LNCaP clone FGC (cell line): ENCODE measurements at regions not wholly inside any gene's neighbourhood (a gene's known extent, or its start where the extent isn't known, plus 50 kb on each side); places are given as distances from the start of the nearest gene placed in this dataset.

Experiments
- DNase-seq: peaks from one replicate; pipeline ENCODE4 v3.0.0-alpha.2; 2011; ENCODE audit warnings: low read depth
- H3K4me3 ChIP-seq: 2 replicates; pipeline ENCODE4 v1.5.1; 2011; ENCODE audit warnings: mild to moderate bottlenecking, low read depth, low read length, control low read depth
- TF ChIP-seq, protein P1 (sequence below): IDR thresholded peaks from 2 replicates; pipeline ENCODE4 v1.5.1; 2012; ENCODE audit warnings: mild to moderate bottlenecking; ENCODE audit not compliant: control insufficient read depth, insufficient read depth; ENCODE audit errors: extremely low read depth

DNA sequence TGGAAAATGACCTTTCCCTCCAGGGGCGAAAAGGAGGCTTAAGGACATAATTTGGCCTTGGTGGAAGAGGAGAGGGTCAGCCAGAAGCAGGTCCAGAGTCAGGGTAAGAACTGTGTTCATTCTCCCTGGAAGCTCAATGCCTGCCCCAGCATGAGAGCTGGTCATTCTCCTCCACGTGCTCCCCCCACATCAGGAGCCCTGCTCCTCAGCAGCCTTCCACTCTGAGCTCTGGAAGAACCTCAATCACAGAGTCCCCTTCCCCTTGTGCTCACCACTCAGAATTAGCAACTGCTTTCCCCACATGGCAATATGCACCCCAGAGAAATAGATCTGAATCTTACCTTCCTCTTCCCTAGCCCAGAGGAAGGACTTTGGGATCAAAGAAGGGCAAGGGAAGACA is 115.4 kb downstream of the TMEM200C start:
- no peak for DNase-seq
- no peak overlapping the region for H3K4me3 ChIP-seq
- TF ChIP-seq, protein P1, sequence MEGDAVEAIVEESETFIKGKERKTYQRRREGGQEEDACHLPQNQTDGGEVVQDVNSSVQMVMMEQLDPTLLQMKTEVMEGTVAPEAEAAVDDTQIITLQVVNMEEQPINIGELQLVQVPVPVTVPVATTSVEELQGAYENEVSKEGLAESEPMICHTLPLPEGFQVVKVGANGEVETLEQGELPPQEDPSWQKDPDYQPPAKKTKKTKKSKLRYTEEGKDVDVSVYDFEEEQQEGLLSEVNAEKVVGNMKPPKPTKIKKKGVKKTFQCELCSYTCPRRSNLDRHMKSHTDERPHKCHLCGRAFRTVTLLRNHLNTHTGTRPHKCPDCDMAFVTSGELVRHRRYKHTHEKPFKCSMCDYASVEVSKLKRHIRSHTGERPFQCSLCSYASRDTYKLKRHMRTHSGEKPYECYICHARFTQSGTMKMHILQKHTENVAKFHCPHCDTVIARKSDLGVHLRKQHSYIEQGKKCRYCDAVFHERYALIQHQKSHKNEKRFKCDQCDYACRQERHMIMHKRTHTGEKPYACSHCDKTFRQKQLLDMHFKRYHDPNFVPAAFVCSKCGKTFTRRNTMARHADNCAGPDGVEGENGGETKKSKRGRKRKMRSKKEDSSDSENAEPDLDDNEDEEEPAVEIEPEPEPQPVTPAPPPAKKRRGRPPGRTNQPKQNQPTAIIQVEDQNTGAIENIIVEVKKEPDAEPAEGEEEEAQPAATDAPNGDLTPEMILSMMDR: no peak

DNA sequence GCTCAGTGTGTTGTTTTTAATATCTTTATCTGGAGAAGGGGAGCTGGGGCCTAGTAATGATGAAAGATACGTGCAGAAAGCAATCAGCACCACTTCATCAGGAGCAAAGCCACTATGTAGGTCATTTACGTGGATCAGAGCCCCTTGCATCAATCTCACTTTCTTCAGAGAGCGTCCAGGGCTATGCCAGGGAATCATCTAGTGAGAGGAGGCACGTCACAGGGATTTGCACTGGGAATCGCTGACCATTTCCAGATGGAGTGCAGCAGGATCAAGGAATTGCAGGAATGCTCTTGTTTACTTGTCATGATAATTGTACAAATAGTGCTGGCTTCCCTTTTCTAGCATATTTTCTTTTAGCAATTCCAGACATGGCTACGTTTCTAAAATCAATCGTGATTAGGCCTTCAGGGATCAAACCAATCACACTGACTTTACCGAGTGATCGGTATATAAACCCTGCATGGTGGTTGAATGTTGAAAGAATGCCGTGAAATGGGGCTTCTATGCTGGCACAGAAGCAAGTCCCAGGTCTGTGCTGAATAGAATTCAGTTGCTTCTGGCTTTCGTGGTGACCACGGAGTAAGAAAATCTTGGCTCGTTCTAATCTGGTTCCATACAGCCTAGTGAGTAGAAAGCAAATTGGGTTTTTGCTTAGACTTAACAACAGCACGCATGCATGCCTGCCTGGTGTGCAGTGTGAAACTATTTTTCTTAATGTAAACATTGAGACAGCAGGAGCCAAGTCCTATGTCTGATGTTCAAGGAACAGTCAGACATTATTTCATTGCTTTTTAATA is 122.8 kb downstream of the TMEM200C start:
- TF ChIP-seq, protein P1: no peak
- DNase-seq: no peak
- no peak overlapping the region for H3K4me3 ChIP-seq

DNA sequence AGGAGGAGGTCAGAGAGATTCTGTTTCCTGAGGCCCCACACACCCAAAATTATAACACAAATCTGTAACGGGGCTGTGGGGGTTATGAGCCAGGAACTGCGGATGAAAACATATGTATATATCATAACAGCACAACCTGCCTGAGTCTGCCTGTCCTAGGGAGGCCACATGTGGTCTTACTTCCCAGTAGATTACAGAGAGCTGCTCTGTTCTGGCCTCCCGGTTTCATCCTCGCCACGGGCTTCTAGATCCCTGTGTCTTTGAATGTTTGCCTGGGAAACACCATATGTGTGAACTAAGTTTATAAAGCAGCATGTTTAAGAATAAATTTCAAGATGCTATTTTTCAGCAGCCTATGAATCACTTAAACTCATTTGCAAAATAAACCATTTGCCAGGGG is 124.0 kb downstream of the TMEM200C start:
- TF ChIP-seq, protein P1: no peak
- H3K4me3 ChIP-seq: no peak overlapping the region
- DNase-seq: no peak

DNA sequence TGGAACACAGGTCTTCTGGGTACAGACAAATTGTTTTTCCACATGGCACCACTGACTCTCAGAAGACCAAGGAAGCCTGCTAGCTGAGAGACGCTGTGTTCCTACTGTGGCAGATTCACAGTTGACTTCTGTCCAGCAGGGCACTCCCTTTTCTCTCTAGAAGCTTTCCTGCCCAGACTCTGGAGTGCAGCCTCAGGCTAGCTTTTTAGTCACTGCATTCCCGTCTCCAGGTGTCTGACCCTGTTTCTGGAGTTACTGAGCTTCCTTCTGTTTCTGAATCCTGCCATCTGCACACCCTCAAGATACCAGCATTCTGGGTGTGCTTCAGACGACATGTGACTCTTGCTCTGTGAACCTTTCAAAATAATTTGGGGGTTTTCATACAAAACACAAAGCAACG is 125.1 kb downstream of the TMEM200C start:
- DNase-seq: no peak
- TF ChIP-seq, protein P1: no peak
- H3K4me3 ChIP-seq: no peak overlapping the region

DNA sequence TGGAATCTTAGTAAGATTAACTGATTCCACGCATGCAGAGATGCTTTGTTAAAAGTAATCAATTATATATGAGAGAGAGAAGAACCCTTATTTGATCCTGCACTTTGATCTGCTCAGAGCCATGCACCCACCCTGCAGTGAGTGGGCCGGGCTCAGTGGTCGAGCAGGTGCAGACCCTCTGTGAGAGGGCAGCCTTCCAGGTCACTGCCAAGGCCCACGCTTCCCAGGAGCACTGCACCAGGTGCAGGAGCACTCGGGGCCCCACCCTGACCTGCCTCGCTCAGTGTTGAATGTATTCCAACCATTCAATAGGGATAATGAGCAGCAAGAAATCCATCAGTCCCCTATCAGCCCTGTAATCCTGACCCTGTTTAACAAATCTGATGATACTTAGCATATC is 126.9 kb downstream of the TMEM200C start:
- no peak for DNase-seq
- H3K4me3 ChIP-seq: no peak overlapping the region
- TF ChIP-seq, protein P1: no peak

DNA sequence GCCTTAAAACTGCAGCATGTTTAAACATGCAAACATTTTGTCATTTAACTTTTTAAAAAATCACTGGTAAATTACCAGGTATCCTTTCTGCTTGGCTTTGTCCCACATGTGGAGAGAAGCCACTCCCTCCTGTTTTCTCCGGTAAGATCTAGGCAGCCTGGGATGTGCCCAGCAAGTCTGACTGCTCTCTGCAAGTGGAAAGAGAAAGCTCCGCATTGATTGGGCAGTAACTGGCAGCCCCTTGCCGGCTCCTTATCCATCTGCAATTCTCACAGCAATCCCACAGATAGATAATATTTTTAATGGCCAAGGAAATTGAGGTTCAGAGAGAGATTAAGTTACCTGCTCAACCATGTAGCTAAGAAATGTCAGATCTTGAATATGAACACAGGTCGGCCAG is 136.1 kb downstream of the TMEM200C start:
- TF ChIP-seq, protein P1: no peak
- no peak overlapping the region for H3K4me3 ChIP-seq
- no peak for DNase-seq

DNA sequence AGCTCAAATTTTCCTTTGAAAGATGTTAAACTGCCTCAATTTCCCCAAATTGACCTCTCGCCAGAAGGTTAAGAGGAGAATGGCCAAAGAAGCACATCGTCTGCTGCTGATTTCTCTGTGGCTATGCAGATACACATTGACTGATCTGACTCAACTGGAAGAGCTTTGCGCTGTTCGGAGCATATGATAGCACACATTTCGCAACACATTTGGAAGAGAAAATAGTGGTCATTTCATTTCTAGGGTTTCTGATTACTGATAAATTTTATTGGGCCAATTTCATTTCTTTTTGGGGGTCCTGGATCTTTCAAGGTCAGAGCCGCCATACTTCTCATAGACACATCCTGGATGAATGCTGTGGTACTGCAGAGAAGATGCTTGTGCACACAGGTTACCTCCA is 138.5 kb downstream of the TMEM200C start:
- TF ChIP-seq, protein P1: no peak
- H3K4me3 ChIP-seq: no peak overlapping the region
- no peak for DNase-seq
